ENCODE measurements at regions not wholly inside any gene's neighbourhood (a gene's known extent, or its start where the extent isn't known, plus 50 kb on each side); places are given as distances from the start of the nearest gene placed in this dataset.
A peak's percentile ranks its signal among the peaks of the same experiment; 100 is the strongest.

DNA sequence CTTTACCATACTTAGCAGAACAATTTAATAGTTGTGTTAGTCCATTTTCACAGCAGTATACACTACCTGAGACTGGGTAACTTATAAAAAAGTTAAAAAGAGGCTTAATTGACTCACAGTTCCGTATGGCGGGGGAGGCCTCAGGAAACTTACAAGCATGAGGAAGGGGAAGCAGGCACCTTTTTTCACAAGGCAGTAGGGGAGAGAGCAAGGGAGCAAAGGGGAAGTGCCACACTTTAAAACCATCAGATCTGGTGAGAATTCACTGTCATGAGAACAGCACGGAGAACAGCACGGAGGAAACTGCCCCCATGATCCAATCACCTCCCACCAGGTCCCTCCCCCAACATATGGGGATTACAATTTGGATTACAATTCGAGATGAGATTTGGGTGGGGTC is 269.9 kb downstream of the MTRR start:
- no peak for DNase-seq (ENCODE audit: low spot score)

DNA sequence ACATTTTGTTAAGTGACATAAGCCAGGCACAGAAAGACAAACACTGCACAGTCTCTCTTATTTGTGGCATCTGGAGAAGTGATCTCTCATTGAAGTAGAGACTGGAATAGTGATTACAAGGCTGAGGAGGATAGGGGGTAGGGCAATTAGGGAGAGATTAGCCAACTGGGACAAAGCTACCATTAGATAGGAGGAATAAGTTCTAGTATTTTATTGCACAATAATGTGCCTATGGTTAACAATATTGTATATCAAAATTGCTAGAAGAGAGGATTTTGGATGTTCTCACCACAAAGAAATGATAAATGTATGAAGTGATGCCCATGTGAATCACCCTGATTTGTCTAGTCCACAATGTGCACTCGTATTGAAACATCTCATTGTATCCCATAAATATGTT is 281.8 kb downstream of the MTRR start:
- no peak for DNase-seq (ENCODE audit: low spot score)

DNA sequence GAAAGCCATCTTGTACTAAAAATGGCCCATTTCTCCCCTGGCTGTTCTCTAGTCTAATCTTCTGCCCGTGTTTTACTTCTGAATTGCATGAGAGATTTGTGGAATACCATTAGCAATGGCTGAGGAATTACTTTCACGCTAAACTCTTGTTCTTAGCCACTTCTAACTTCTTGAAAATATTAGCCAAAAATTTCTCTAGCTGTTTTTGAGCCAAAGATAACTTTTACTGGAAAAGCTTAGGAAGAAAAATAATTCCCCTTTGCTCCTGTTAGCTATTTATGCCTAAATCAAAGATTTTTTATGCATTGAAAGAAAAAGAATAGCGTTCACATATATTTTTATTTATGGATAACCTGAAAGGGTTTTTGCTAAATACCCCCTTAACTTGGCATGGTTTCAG is 287.8 kb downstream of the MTRR start:
- DNase-seq (ENCODE audit: low spot score): no peak

DNA sequence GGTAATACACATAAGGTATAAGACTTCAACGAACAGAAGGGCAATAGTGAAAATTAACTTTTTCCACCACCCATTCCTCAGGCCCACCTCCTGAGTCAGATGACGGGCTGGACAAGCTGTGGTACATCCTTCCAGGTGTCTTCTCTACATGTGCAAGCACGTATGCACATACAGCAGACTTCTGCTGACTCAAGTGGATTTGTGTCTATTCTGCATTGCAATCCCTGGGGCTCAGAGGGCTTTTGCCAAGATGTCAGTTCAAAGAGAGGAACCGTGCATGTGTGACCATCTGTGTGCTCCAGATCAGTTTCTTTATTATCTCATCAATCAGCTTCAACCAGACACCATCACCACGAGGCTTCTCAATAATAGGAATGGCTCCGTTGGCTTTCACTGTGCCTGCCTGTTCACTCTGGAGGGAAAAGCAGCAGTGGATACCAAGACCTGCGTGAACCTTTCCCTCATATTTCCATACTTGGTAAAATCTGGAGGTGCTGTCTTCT is 288.4 kb downstream of the MTRR start:
- DNase-seq (ENCODE audit: low spot score): no peak

DNA sequence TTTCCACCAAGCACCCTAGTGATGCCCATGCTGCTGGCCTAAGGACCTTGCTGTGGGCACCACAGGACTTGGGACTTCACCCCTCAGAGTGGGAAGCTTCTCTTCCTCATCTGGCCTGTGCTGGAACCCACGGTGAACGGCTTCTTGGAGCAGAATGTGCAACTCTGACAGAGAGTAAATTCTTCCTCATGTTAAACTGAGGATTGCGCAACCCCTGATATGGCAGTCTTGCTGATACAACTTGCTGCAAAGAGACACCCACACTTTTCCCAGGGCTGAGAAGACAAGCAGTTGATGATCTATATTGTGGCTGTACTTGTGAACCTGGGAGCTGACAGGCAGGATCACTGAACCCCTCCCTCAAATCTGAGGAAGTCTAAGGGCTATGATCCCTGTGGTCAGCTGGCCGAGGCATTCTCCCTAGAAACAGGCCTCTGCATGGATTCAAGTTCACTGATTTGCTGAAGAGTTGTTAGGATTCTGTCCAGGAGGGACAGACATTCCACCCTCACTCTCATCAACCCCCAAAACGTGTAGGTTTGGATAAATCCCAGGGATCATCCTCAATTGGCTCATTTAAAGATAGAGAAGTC is 307.2 kb downstream of the MTRR start:
- no peak for DNase-seq (ENCODE audit: low spot score)

DNA sequence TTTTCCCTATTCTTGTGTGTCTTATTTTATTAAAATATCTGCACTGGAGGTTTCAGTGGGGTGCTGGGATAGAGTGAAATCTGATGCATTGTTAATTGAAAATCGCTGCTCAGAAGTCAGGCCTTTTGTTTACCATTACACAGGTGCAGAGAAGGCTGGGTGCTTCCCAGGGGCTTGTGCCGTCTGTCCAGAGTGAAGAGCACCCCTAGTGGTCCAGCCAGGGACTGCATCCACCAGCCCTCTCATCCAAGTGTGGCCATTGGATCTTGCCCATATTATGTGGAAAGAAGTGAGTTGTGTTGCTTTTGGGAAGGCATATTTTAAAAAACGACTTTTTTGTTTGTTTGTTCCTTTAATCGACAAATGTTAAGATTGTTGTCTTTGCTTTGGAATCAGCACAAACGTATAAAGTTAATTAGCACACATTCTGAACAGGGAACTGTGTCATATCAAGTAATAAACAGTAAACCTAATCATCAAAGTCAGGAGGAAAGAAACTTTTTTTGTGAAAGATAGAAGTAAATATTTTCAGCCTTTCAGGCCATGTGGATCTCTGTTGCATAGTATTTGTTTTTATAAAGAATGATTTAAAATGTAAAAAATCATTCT is 315.6 kb downstream of the MTRR start:
- peak; percentile 59 for DNase-seq (ENCODE audit: low spot score)

DNA sequence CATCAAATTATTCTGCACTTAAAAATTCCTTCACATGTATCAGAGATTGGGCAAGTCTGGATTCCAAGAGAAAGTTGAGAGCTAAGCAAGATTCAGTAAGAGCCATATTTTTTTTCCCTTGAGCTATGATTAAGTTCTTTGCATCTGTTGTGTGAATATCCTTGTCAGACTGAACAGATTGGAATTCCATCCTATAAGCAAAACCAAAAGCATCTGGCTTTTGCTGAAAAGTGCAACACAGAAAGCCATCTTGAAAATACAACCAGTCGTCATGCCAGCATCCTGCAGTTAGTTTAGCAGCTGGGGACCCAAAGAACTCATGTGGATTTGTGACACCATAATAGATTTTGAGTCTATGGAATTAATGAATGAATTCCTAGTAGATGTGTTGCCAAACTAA is 316.9 kb downstream of the MTRR start:
- no peak for DNase-seq (ENCODE audit: low spot score)

DNA sequence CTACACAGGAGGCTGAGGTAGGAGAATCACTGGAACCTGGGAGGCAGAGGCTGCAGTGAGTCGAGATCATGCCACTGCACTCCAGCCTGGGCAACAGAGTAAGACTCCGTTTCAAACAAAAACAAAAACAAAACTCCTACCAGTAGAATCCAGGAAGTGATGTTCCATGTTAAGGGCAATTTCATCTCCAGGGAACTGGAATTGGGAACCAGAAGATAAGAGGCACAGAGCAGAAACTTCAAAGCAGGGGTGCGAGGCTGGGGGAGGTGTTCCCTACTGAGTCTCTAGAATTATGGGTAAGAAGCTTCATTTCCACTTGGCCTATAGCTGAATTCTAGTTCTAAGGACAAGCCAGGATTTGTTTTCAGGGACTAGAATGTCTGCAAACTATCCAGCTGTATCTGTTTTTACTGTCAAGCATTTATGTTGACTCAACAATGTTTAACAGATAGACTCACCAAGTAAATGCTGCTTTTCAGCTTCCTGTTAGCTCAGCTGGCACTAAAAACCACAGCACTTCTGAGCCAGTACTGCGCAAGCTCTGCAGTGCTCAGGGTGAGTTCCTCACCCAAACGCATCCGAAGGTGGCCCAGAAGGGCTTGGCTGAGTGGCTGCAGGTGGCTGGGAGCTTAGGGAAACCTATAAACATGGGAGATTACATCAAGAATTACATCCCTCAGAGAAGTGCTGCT is 320.1 kb downstream of the MTRR start:
- DNase-seq (ENCODE audit: low spot score): no peak

DNA sequence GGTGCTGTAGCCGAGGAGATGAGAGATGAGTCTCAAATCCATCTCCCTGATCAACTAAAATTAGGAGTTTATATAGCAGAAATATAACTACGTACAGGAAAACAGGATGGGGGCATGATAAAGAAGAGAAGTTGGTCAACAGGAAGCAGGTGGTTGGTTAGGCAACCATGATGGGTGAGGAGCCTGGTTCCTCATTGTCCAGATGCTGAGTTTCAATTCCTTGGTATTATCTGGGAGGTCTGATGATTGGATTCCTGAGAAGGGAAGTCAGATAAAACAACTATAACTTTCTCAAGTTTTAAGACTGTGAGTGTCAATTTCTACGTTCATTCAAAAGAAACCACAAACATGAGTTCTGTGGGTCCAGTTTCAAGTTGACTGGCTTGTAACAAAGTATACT is 323.9 kb downstream of the MTRR start:
- no peak for DNase-seq (ENCODE audit: low spot score)

DNA sequence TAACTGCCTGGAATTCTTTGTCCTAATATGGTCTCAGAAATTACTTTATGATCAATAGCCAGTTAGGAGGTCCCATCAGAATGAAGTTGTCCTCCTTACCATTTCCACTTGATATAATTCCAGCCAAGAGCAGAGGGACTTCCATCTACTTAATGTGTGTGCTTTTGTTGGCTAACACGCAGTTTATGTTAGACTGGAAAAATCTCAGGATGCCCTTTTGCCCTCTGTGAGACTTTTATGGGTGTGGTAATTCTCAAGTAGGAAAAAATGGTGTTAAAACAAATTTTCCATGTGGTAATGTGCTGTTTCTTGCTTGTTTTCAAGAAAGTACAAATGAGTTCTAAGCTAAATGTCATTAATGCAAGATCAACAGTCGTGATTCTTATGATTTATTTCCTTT is 327.1 kb downstream of the MTRR start:
- no peak for DNase-seq (ENCODE audit: low spot score)

DNA sequence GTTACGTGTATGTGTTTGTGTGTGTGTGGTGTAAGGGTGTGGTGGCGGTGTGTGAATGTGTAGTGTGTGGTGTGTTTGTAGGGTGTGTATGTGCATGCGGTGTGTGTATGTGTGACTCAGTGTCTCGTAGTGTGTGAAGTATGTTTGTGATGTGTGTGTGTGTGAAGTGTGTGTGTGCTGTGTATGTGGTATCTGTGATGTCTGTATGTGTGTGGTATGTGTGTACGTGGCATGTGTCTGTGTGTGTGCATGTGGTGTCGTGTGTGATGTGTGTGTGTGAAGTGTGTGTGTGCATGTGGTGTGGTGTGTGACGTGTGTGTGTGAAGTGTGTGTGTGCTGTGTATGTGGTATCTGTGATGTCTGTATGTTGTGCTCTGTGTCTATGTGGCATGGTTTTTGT is 339.4 kb downstream of the MTRR start:
- no peak for DNase-seq (ENCODE audit: low spot score)

DNA sequence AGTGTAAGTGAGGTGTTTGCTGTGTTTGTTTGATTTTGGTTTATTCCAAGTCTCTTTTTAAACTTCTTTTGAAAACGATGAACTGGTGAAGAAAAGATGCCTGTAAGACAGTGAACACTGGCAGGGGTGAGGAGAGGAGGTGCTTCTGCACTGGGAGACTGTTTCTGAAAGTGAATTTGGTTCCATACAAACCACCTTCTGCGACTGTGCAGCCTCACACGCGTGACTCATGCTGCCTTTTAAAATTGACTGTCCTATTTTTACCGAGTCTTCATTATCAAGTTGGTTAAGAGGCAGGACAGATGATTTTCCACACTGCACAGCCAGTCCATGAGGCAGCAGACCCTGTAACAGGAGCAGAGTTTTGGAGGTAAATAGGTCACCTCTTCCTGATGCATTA is 340.6 kb downstream of the MTRR start:
- DNase-seq (ENCODE audit: low spot score): no peak

DNA sequence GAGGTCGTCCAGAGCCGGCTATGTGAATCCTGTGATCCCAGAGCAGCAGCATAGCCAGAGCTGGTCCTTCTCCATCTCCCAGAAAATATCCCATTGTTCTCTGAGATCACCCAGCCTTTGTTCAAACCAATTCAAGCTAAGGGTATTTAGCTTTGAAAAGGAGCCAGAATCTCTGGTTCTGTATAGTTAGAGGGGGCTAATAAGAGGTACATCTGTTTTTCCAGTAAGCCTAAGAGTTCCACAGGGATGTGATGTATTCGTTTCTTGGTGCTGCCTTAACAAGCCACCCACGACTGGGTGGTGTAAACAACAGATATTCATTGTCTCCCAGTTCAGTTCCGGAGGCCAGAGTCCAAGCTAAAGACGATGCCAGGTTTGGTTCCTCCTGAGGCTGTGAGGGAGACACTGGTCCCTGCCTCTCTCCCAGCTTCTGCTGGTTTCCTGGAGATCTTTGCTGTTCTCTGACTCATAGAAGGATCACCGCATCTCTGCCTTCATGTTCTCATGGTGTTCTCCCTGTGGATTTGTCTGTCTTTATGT is 344.8 kb downstream of the MTRR start:
- no peak for DNase-seq (ENCODE audit: low spot score)

DNA sequence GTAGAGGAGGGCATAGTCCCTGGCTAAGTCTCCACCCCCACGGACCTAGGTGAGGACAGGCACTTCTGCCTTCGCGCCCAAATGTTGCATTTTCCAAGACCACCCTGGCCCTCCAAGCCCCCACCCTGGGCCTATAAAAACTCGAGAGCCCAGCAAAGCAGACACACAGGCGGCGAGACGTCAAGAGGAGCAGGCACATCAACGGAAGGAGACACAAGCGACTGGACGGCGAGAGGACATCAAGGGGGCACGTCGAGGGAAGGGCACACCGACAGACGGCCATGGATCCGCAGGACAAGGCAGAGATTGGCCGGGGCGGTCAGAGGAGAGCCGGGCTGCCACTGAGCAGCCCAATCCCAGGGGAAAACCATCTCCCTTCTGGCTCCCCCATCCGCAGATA is 348.0 kb downstream of the MTRR start:
- DNase-seq (ENCODE audit: low spot score): no peak

DNA sequence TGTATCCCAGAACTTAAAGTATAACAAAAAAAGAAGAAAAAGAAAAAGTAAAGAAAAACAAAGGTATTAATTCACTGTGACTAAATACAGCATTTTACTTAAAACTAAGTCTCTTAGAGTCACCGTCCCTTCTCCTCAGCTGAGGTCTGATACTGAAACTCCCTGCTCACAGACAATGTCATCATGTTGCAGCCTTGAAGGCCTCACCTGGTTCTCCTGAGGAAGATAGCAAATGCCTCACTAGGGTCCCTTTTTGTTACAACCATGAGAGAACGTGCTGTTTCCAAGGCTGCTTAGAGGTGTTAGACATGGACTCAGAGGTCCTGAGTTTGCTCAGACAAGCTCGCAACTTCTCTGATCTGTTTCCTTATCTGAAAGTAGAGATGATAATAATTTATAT is 357.2 kb downstream of the MTRR start:
- DNase-seq (ENCODE audit: low spot score): no peak

DNA sequence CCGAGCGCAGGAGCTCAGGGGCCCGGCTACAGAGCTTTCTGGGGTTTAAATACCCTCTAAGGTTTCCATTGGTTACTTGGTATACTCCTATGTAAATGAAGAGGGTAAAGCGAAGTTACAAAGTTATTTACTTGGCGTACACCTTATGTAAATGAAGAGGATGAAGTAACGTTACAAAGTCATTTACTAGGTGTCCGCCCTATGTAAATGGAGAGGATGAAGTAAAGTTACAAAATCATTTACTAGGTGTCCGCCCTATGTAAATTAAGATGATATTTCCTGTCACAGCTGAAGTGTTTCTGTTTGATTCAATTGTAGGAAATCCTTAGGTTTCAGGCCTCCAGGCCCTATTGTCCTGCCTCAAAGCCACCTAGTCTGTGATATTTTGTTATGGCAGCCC is 358.2 kb downstream of the MTRR start:
- DNase-seq (ENCODE audit: low spot score): no peak

DNA sequence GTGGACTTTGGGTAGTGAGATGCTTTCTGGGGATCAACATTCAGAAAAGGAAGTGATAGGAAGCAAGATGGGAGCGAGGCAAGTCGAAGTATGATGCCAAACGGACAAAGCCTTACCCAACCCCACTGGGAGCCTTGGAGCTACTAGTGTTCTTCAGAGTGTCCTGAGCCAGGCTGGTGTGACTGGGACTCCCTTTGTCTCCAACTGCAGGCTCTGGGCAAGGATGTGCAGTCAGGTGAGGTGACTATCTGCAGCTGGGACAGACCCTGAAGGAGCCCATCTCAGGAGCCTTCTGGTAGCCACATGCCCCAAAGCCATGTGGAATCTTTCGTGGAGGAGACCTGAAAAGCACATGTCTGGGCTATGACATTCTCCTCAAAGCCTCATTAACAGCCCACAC is 360.6 kb downstream of the MTRR start:
- no peak for DNase-seq (ENCODE audit: low spot score)

DNA sequence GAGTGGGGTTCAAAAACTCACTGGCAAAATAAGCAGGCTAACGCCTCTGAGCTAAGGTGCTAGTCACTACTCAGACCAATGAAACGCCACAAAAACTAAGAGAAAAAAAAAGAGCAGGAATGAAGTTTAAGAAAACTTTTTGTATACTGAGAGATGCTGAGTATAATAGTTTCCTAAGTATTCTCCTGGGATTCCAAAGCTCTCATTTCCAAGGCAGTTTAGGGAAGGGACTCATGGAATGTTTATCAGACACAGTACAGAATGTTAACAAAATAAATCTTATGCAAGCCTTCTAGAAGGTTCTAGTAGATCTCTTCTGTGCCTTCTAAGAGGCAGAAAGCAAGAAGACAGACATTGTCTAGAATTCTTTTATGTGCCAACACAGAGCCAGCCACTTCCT is 361.9 kb downstream of the MTRR start:
- DNase-seq (ENCODE audit: low spot score): no peak

DNA sequence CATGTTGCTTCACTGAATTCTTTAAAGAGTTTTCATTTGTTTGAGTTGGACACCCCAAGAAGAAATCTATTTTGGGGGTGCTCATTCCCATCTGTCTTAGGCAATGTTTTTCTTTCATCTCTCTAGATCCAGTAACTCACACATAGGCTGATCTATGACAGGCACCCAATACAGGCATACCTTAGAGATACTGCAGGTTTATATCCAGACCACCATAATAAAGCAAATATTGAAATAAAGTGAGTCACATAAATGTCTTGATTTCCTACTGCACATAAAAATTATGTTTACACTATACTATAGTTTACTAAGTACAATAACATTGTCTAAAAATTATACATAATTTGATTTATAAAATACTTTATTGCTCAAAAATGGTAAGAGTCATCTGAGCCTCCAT is 364.5 kb downstream of the MTRR start:
- DNase-seq (ENCODE audit: low spot score): no peak

DNA sequence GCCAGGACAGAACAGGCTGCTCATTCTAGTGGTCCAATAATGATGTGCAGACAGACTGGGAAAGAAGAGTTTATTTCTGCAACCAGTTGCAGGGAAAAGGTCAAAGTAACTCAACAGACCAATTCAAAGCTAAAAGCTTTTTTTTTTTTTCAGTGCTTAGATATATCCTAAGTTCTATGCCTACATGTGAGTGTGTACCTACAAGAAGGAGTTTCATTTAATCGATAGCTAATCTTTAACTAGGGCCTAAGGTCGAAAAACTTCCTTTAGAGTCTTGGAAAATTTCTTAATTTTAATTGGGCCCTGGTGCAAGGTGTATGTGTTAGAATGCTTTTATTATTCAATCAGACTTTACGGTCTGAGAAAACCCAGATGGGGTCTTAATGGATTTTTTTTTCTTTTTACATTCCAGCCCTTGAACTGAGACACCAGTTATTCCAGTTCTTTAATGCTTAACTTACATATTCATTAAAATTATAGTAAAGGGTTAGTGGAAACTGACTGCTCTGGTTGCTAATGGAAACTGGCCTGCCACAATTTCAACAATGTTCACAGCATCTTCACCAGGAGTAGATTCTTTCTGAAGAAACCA is 365.3 kb downstream of the MTRR start:
- no peak for DNase-seq (ENCODE audit: low spot score)

DNA sequence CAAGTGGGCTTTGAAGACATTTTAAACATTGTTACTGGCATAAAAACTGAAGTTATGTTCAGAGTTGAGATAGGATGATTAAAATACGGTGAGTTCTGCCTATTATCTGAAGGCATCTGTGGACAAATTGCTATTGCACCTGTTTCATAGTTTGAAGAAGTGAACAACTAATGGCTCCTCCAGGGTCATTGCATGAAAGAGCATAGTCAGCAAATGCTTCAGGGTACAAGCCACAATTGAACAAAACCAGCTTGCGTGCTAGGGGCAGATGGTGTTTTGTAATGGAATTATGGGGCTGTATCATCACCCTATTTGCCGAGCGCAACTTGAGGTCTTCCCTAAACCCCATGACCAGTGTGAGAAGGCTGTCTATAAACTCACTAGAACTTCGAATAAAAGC is 369.1 kb downstream of the MTRR start:
- no peak for DNase-seq (ENCODE audit: low spot score)

DNA sequence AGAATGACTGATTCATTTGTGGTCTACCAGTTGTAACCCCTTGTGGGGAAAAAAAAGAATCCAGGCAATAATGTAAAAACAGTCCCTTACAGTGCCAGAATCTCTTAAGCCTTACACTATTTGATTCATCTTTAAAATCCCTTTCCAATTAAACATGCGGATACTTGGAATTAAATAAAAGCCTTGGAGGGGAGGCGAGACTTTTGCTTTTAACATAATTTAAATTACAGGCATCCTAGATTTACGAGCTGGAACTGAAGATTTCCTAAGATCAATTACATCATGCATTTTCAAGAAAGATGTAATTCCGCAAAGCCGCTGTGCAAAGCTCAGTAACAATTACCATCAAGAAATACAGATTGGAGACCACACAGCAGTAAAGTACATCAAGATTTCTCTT is 370.2 kb downstream of the MTRR start:
- DNase-seq (ENCODE audit: low spot score): no peak

DNA sequence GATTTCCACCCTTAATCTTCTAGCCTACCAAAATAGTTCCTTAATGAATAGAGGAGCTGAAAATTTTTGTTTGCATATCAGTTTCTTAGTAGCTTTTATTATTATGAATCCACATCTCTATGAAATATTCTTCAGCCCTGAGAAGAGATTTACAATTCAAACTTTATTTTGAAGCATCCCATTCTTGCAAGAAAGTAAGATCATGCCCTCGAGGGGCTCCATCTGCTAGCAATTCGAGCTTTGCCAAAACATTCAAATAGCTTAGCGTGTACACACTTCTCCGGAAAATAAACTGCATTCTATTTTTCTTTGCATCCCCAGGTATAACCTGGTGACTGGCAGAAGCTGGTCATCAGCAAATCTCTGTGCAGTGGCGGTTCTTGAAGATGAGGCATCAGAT is 370.7 kb downstream of the MTRR start:
- DNase-seq (ENCODE audit: low spot score): no peak
